NCI-H1092 treated with DMSO at 0.1 percent for 48 hours (cell line): ENCODE measurements at regions not wholly inside any gene's neighbourhood (a gene's known extent, or its start where the extent isn't known, plus 50 kb on each side); places are given as distances from the start of the nearest gene placed in this dataset.

Experiments
- DNase-seq: peaks from one replicate; lab custom pipeline; 2025; lab: John Stamatoyannopoulos, UW

DNA sequence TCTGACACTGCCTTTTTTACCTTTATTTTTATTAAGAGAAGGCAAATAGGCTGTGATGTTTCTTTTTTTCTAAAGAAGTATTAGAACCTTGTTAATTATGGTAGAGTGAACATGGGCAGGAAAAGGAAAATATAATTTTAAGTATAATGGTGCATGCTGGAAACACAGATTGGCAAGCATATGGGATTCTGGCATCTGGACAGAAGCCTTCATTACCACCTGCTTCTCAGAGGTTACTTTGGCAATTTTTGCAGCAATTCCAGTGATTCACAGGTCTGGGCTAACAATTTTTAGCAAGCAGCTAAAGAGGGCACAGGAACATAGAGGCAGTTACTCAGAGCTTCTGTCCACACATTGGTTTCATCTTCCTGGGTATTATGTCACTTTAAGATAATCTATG lies 258.3 kb downstream of the DIPK2A start:
- DNase-seq: no peak

DNA sequence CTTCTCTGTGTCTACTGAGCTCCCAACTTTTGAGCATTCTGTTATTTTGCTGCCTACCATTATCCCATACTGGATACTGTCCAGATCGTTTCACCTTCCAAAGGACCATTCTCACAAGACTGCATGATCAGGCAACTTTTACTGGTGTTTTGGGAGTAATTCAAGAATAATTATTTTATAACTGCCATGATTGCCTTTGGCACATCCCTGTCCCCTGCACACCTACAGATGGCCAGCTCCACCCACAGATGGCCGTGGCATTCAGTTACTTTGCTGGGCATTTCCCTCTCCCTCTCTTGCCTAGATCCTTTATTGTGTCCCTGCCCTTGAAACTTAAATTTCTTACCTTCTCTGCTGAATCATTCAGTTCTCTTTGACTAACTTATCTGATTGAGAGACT lies 263.9 kb downstream of the DIPK2A start:
- DNase-seq: no peak

DNA sequence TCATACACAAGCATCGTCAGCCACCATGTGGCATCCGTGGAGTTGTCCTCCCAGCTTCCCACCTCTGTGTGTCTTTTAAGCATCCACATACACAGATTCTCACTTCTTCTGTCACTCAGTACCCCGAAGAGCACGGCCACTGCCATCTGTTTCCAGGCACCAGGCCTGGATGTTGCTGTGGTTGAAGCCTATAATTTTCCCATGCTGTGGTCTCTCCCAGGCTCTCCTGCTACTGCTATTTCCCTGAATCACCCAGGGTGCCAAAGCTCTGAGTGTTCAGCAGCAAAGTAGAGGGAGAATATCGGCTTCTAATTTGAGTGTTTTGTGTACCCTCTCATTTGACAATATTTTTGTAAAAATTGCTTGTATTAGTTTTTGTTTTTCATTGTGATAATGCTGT lies 265.7 kb downstream of the DIPK2A start:
- DNase-seq: no peak

GRCh38 chr3:144241404-144241803 lies 269.8 kb downstream of the DIPK2A start:
- DNase-seq: no peak

DNA sequence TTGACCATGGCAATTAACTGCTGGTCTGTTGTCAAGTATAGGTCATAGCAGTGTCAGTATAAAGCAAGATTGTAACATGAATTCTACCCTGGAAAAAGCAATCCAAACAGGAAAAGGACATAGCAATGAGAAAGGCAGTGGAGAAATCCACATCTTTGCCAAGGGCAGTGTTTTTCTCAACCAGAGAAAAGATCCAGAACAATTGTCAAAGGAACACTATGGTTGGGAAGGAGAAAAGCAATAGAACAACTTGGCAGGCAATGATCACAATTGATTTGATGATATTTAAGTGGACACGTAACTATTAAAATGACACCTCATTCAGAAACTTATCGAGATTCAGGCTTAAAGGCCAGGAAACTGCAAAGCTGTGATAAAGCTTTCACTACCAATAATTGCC lies 271.1 kb downstream of the DIPK2A start:
- no peak for DNase-seq

DNA sequence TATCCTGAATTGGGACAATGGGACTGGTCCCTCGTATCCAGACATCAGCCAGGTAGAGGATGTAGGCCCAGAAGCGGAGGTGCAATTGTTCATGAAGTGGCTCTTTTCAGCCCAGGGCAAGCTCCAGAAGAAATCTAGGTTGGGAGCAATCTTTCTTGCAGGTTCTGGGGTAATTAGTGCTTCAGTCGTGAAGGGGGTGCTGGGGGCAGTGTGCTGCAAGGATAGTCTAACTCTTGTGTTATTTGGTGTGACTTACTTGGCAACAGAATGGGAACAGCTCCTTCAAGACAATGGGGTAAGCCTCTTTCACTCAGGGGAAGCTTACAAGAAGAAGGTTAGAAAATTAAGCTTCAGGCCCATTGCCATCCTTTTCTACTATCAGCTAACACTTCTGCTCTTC lies 273.0 kb downstream of the DIPK2A start:
- DNase-seq: no peak

DNA sequence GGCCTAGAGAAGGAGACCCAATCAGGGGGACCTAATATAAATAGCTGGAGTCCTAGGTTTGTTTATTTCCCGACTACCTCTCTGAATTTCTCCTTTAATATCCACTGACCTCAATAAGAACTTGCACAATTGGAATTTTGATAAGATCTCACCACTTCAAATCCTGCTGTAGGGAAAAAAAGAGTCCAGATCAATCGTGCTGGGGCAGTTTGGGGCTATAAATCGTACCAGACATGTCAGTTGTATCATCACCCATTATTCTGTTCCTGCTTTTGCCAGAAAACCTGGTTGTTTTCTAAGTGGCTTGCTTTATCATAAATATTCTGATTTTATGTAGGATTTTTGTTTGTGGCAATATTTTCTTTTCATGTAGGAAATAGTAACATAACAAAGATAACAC lies 281.3 kb downstream of the DIPK2A start:
- no peak for DNase-seq

- DNase-seq: no peak
Observed at GRCh38 chr3:144257381-144257780, 285.8 kb downstream of the DIPK2A start.

DNA sequence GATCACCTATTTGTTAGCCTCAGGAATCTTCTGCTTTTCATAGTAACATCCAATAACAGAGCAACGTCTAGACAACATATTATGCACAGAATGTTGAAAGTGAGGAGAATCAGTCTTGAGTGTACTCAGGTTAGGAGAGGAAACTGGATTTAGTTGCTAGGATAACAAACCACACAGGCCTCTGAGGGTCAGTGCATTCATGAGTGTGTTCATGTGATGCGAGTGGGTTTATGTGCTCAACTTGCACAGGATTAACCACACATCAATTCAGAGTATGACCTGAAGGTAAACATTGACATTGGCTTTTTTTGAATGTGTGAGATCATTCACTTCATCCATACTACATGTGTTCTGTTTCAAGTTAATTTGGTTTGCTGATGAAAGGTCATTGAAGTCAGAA lies 287.6 kb downstream of the DIPK2A start:
- DNase-seq: no peak

DNA sequence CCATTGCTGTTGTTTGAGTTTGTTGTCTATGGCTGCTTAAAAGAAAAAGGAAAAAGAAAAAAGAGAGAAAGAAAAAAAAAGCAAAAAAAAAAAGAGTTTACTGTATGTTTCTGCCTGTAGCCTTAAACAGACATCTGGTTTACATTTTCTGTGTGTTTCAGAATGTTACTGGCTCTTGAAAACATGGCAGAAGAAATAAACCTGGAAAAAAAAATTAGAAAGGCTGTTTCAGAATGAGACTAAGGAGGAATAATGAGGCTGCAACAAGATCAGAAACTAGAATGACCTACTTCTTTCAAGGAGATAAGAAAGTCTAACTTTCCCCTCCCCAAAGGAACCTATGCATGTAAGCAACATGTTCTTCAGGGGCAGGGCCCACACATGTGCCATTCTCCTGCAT lies 292.1 kb downstream of the DIPK2A start:
- no peak for DNase-seq

GRCh38 chr3:144264350-144264749 lies 292.7 kb downstream of the DIPK2A start:
- no peak for DNase-seq

GRCh38 chr3:144264794-144265193 lies 293.2 kb downstream of the DIPK2A start:
- DNase-seq: no peak

- DNase-seq: no peak
Observed at GRCh38 chr3:144265542-144266100, 294.0 kb downstream of the DIPK2A start.

DNA sequence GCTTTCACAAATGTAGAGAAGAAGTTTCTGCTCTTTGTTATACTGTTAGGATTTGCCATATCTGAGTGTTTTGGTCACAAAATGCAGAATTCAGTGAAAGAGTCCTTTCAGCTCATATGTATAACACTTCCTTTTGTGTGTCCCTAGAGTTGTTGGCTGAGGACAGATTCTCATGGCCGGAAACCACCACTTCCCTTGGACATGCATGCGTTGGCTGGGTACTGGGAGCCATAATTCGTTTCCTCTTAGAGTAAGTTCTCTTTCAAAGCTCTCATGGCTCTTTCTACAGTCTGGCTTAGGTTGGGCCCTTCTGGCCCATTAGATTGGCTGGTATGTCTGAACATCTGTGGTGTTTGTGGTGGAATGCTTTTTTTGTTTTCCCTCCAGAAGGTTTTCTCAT lies 298.5 kb downstream of the DIPK2A start:
- no peak for DNase-seq

- no peak for DNase-seq
Observed at GRCh38 chr3:144272680-144273079, 301.1 kb downstream of the DIPK2A start.

- DNase-seq: no peak
Observed at GRCh38 chr3:144273601-144274000, 302.0 kb downstream of the DIPK2A start.

GRCh38 chr3:144275005-144275404 lies 303.4 kb downstream of the DIPK2A start:
- DNase-seq: no peak

DNA sequence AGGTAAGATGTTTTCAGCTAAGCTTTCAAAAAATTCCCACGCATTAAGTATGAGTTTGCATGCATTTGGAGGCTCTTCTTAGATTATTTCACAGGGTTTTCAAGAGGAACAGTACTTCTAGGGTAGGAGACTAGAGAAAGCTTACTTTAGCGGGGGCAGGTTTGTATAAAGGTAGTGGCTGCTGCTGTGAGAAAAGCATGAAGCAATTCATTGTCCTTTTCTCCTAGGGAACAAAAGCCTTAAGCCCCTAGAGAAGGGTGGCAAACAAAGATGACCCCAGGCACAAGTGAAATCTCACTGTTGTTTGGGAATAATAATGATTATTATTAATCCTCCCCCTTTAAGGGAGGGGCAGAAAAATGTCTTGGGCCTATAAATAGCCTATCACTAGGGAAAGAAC lies 310.7 kb downstream of the DIPK2A start:
- DNase-seq: no peak

DNA sequence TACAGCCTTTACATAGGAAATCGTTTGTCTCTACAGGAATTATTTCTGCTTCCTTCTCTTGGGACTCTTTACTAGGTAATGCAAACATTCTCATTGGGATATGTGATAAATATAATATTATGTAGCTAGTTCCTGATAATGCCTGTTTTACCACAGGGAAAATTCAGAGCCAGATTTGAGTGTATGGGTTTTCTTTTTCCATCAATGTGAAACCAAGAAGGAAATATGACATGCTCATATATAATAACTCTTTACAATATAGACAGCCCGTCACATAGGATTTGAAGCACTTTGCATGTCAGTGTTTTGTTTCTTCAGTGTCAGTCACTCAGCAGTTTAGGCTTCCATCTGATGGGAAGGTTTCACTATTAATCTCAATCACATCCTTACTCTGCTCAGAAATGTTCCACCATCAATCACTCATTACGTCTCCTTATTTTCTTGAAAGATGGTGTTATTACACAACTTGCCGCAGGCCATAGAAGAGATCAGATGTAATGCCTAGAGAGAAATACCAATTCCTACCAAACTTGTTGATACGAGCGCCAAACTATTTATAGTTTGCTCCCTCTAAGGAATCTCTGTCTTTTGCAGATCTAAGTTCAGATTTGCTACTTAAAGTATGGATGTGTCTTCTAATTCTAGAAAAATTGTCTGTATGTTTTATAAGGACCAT lies 314.8 kb downstream of the DIPK2A start:
- DNase-seq: no peak

GRCh38 chr3:144287001-144287400 lies 315.4 kb downstream of the DIPK2A start:
- no peak for DNase-seq

DNA sequence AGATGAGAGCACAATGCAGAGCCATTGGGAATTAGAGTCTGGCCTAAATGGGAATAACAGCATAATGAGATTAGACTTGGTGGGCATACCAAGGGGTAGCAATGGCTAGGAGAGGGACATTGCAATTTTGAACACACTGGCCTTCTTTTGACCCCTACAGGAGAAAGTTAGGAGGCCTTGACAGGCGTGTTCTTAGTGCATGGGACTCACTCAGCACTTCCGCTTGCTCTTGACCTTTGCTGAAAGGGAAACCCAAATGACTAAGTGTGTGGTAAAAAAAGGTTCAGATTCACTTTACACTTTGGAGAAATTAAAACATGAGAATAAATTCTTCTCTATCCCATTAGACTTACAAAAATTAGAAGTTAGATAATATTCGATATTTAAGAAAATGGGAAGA lies 317.4 kb downstream of the DIPK2A start:
- no peak for DNase-seq

DNA sequence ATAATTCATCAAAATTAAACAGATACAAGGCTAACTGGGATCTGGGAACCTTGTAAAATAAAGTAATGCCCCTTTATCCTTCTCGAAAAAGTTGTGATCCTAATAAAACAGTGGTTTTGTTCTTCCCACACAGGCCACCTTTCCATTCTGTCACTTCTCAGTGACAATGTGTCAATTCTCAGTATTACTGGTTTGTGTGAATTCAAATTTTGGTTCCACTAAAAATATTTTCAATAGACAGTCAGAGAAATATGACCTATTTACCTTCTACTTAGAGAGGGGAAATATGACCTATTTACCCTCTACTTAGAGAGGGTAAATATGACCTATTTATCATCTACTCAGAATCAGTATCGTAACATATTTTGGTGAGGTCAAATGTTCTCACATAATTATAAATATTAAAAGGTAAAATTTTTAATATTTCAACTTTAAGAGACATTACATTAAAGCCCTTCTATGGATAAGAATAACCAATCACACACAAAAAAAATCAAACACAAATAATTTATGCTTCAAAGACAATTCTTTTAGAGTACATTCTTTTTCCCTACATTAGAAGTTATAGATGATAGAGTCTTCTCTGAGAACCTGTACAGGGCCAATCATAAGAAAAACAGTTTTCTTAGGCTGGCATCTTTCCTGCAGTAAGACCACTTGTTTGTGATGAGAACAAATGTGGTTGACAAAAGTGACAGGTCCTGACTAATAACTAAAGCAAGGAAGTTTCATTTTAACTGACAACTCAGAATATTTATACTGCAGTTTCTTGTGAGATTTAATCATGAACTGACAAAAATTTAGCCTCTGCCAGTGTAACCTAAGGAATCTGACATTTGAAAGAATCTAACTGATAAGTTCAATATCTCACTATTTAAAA lies 323.3 kb downstream of the DIPK2A start:
- no peak for DNase-seq

DNA sequence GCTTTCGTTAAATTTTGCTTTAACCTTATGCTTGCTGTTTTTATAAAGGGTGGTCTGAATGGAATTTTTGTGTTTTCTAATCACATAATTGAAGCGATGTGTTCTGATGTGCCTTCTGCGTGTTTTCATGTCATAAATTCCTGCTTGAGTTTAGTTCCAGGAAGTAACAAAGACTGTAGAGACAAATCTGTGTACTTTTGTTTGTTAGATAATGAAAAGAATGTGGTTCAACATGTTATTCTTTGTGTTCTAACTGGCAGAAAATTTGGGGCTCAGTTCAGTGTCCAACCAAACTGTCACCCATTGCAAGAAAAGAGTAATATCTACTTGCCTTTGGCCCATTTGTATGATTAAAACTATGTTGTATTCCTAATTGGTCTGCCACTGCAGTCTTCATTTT lies 324.0 kb downstream of the DIPK2A start:
- no peak for DNase-seq
